HG03064 (cell line): ENCODE measurements at regions not wholly inside any gene's neighbourhood (a gene's known extent, or its start where the extent isn't known, plus 50 kb on each side); places are given as distances from the start of the nearest gene placed in this dataset.

ENCODE experiments used
- ATAC-seq: cut with Tn5 transposase; IDR thresholded peaks from one replicate; pipeline ENCODE4 v1.9.1; 2021; ENCODE audit warnings: low read depth; ENCODE audit not compliant: unreplicated experiment

- no peak for ATAC-seq
These were observed 491.9 kb downstream of the BCOR start for GRCh38 chrX:39605866-39606265.

GRCh38 chrX:39609941-39610340 lies 487.8 kb downstream of the BCOR start:
- no peak for ATAC-seq

- ATAC-seq = no peak
These were observed 486.3 kb downstream of the BCOR start for GRCh38 chrX:39611468-39611867.

- ATAC-seq = no peak
These were observed 484.2 kb downstream of the BCOR start for GRCh38 chrX:39613482-39613995.

- no peak for ATAC-seq
These were observed 483.6 kb downstream of the BCOR start for GRCh38 chrX:39613997-39614679.

GRCh38 chrX:39614680-39614998 lies 483.1 kb downstream of the BCOR start:
- no peak for ATAC-seq

- no peak for ATAC-seq
These were observed 481.5 kb downstream of the BCOR start for GRCh38 chrX:39616098-39616729.

GRCh38 chrX:39616731-39617130 lies 481.0 kb downstream of the BCOR start:
- ATAC-seq = no peak

- no peak for ATAC-seq
These were observed 479.6 kb downstream of the BCOR start for GRCh38 chrX:39618178-39618577.

GRCh38 chrX:39619182-39620009 lies 478.4 kb downstream of the BCOR start:
- ATAC-seq = no peak

GRCh38 chrX:39624166-39624565 lies 473.6 kb downstream of the BCOR start:
- ATAC-seq = no peak

GRCh38 chrX:39625810-39626209 lies 471.9 kb downstream of the BCOR start:
- no peak for ATAC-seq

- ATAC-seq = no peak
These were observed 471.0 kb downstream of the BCOR start for GRCh38 chrX:39626749-39627148.

- ATAC-seq = no peak
These were observed 470.5 kb downstream of the BCOR start for GRCh38 chrX:39627257-39627656.

GRCh38 chrX:39629001-39629400 lies 468.8 kb downstream of the BCOR start:
- no peak for ATAC-seq

GRCh38 chrX:39630344-39630743 lies 467.4 kb downstream of the BCOR start:
- no peak for ATAC-seq

- ATAC-seq = no peak
These were observed 466.2 kb downstream of the BCOR start for GRCh38 chrX:39631276-39632229.

GRCh38 chrX:39633293-39633692 lies 464.5 kb downstream of the BCOR start:
- ATAC-seq = no peak

- no peak for ATAC-seq
These were observed 461.3 kb downstream of the BCOR start for GRCh38 chrX:39636481-39636880.

GRCh38 chrX:39638526-39638925 lies 459.2 kb downstream of the BCOR start:
- no peak for ATAC-seq
